Effector memory CD4-positive, alpha-beta T cell (primary cell): ENCODE measurements at regions not wholly inside any gene's neighbourhood (a gene's known extent, or its start where the extent isn't known, plus 50 kb on each side); places are given as distances from the start of the nearest gene placed in this dataset.

Experiments used
- DNase-seq, 3 donors: peaks; one replicate each; pipeline ENCODE4 v3.0.0-alpha.2; 2020
- H3K27ac ChIP-seq: 2 replicates; pipeline ENCODE4 v1.7.0; 2013; ENCODE audit warnings: mild to moderate bottlenecking, low read length, moderate library complexity; ENCODE audit not compliant: insufficient read depth, poor library complexity, severe bottlenecking
- H3K27me3 ChIP-seq: replicated peaks from 2 replicates; pipeline ENCODE4 v1.7.0; 2013; ENCODE audit warnings: mild to moderate bottlenecking, low read length; ENCODE audit not compliant: insufficient read depth, control insufficient read depth, poor library complexity, severe bottlenecking
- H3K36me3 ChIP-seq: 2 replicates; pipeline ENCODE4 v1.7.0; 2013; ENCODE audit warnings: mild to moderate bottlenecking, low read length, moderate library complexity; ENCODE audit not compliant: control insufficient read depth, insufficient read depth
- H3K4me1 ChIP-seq: 2 replicates; pipeline ENCODE4 v1.7.0; 2013; ENCODE audit warnings: low read length, mild to moderate bottlenecking; ENCODE audit not compliant: control insufficient read depth, insufficient read depth, poor library complexity, severe bottlenecking
- H3K4me3 ChIP-seq: 2 replicates; pipeline ENCODE4 v1.7.0; 2013; ENCODE audit warnings: low read length, low read depth, mild to moderate bottlenecking; ENCODE audit not compliant: insufficient read depth, poor library complexity, severe bottlenecking
- H3K9me3 ChIP-seq: 2 replicates; pipeline ENCODE4 v1.7.0; 2013; ENCODE audit warnings: mild to moderate bottlenecking, low read length, moderate library complexity; ENCODE audit not compliant: control insufficient read depth

DNA sequence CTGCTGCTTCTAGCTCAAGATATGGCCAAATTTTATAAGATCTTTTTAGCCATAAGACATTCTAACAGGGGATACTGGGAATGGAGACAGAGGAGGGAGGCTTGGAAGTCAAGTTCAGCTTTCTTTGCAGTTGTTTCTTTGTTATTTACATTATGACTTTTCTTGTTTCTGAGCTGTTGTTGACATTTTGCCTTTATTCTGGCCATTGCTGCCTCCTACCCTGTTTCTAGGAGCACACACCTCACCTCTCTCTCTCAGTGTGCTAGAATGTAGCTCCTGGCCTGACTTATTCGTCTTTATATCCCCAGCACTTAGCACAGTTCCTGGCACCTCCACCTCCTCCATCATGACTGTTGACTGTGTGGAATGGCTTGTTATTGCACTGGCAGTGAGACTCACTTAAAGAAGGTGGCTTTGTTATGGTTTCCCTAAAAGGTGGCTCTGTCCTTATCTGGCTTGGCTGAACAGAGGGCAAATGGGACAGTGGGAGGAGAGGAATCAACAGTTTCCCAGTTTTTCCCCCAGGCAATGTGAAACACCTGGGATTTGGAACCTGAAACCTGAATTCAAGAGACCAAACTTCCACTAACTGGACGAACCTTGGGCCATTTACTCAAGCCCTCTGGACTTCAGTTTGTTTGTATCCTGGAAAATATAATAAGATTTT is 76.1 kb upstream of the PPP2R5A start:
- Histone ChIP-seq H3K36me3 (no peaks in the 10 kb centered on the region), H3K4me3 (no peak overlapping the region), H3K9me3 (no peaks in the 10 kb centered on the region), H3K4me1 (no peaks in the 10 kb centered on the region), H3K27me3 (no peaks in the 10 kb centered on the region), H3K27ac (no peak overlapping the region)
- DNase-seq = no peak

DNA sequence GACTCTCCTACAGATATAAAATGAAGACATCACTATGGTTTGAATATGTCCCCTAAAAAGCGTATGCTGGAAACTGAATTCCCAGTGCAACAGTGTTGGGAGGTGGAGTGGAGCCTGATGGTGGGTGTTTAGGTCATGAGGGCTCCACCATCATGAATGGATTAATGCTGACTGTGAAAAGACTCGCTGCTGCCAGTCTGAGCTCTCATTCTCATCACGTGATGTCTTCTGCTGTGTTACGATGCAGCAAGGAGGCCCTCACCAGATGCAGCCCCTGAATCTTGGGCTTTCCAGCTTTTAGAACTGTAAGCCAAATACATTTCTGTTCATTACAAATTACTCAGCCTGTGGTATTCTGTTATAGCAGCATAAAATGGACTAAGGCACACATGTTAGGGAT is 73.8 kb upstream of the PPP2R5A start:
- Histone ChIP-seq H3K9me3 (no peaks in the 10 kb centered on the region), H3K4me1 (no peaks in the 10 kb centered on the region), H3K4me3 (no peak overlapping the region), H3K36me3 (no peaks in the 10 kb centered on the region), H3K27me3 (no peaks in the 10 kb centered on the region), H3K27ac (no peak overlapping the region)
- no peak for DNase-seq

DNA sequence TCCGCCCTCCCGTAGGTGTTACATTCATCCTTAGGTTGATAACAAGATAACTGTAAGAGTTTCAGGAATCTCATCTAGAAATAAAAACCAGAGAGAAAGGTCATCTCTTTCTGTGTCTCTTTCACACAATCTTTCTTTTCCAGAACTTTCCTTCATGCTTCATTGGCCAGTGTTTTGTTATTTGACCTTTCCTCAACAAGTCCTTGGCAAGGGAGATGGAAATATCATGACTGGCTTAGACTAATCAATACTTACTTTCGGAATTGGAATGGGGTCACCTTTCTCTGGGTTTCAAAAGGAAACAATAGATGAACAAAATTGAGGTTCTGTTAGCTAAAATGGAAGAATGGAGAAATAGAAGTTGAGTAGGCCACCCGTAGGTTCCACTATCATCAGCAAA is 72.9 kb upstream of the PPP2R5A start:
- no peak overlapping the region for H3K27ac ChIP-seq
- no peaks in the 10 kb centered on the region for H3K27me3 ChIP-seq
- H3K4me3 ChIP-seq = no peak overlapping the region
- no peaks in the 10 kb centered on the region for H3K36me3 ChIP-seq
- no peak for DNase-seq
- H3K9me3 ChIP-seq = no peaks in the 10 kb centered on the region
- no peaks in the 10 kb centered on the region for H3K4me1 ChIP-seq

DNA sequence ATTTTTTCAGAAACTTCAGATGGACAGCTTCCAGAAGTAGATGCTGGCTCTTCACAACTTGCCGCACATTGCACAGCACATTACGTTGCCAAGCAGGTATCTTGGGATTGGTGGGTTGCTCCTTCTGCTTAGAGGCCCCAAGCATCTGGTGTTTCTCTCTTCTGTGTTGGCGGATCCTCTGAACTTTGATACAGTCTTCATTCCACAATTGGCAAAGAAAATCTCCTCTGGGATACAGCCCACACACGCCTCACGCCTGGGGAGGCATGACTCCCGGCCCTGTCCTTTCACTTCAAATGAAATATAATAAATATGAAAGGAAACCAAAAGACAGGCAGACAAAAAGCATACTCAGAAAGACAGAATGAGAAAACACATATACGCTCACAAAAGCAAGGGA is 72.3 kb upstream of the PPP2R5A start:
- DNase-seq = no peak

DNA sequence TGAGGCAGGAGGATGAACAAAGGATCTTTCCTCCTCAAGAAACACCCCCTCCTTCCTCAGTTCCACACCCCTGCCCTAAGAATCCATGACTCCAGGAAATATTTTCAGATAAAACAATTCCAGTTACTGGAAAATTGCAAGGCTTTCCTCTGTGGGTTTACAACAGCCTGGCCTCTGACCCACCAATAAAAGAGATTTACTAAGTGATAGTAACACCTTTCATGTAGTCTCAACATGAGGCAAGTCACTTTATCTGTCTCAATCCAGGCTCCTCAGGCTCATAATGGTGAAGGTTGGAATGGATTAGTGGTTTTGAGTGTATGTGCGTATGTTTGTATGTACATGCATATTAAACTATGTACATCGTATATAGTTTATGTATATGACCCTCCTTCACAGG is 71.4 kb upstream of the PPP2R5A start:
- no peaks in the 10 kb centered on the region for H3K27me3 ChIP-seq
- no peak overlapping the region for H3K27ac ChIP-seq
- H3K9me3 ChIP-seq = no peaks in the 10 kb centered on the region
- no peak overlapping the region for H3K4me3 ChIP-seq
- H3K4me1 ChIP-seq = no peaks in the 10 kb centered on the region
- DNase-seq = no peak
- no peaks in the 10 kb centered on the region for H3K36me3 ChIP-seq

More for the DNA sequence above, 72.3 kb upstream of the PPP2R5A start:
- Histone ChIP-seq H3K36me3 (no peaks in the 10 kb centered on the region), H3K4me1 (no peaks in the 10 kb centered on the region), H3K27me3 (no peaks in the 10 kb centered on the region), H3K9me3 (no peaks in the 10 kb centered on the region), H3K4me3 (no peak overlapping the region), H3K27ac (no peak overlapping the region)

DNA sequence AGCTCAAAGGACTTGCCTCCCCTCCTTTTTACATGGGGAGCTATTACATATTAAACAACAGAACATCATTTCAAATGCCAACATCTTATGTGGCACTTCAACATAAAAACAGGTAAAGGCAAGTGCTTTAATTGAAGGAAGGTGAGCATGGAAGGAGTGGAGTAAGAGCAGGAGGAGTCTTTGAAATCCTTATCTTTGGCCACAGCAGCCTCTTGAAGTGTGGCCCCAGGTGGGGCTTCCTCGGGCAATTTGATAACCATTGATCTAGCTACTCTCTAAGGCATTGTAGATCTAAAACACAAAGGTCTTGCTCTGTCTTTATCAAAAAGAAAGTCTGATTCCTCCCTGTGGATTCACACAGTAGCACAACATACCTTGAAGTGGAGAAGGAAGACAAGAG is 70.9 kb upstream of the PPP2R5A start:
- H3K27me3 ChIP-seq = no peaks in the 10 kb centered on the region
- no peaks in the 10 kb centered on the region for H3K9me3 ChIP-seq
- no peak for DNase-seq

DNA sequence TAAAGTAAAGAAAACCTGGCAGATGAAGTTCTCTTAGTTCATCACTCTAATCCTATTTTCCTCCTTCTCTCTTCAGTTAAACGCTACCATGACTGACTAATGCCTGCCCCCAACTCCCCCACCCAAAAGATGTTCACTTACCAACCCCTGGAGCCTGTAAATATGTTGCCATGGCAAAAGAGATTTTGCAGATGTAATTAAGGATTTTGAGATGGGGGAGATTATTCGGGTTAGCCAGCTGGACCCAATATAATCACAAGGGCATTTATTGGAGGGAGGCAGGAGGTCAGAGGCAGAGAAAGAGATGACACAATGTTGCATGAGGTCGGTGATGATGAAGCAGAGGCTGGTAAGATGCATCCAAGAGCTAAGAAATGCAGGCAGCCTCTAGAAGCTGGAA is 69.3 kb upstream of the PPP2R5A start:
- Histone ChIP-seq H3K4me3 (no peak overlapping the region), H3K36me3 (no peaks in the 10 kb centered on the region), H3K9me3 (no peaks in the 10 kb centered on the region), H3K27me3 (no peaks in the 10 kb centered on the region), H3K27ac (no peak overlapping the region), H3K4me1 (no peaks in the 10 kb centered on the region)
- no peak for DNase-seq

More for the DNA sequence above, 70.9 kb upstream of the PPP2R5A start:
- H3K4me1 ChIP-seq = no peaks in the 10 kb centered on the region
- H3K4me3 ChIP-seq = no peak overlapping the region
- H3K36me3 ChIP-seq = no peaks in the 10 kb centered on the region
- no peak overlapping the region for H3K27ac ChIP-seq

DNA sequence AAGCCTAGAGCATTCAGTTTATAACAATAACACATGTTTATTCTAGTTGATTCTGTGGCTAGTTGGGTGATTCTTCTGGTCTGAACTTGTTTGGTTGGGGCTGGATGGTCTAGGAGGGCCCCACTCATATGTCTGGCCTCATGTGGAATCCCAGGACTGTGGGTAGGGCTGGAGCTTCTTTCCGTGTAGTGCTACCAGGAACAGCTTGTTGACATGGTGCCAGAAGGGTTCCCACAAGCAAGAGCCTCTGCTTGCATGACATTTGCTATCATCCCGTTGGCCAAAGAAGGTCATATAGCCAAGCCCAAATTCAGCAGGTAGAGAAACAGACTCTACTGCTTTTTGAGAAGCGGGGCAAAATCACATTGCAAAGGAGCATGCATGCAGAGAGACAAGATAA is 67.6 kb upstream of the PPP2R5A start:
- no peak for DNase-seq
- H3K27ac ChIP-seq = no peak overlapping the region
- H3K9me3 ChIP-seq = no peaks in the 10 kb centered on the region
- H3K4me3 ChIP-seq = no peak overlapping the region
- no peaks in the 10 kb centered on the region for H3K27me3 ChIP-seq
- H3K36me3 ChIP-seq = no peaks in the 10 kb centered on the region
- no peaks in the 10 kb centered on the region for H3K4me1 ChIP-seq

DNA sequence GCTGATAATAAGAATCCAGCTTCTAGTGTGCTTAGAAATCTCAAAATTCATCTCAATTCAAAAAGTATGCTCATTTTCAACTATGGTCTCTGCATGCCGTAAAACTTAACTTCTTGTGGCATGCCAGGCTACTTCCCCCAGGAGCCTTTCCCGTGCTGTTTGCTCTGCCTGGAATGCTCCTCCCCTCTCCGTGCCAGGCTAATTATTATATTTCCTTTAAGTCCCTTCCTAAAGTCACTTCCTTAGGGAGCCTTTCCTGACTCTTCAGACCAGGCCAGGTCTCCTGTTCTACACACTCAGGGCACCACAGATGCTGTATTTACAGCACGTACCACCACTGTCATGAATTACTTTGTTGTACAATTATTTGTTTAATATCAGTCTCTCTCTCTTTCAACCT is 67.1 kb upstream of the PPP2R5A start:
- no peaks in the 10 kb centered on the region for H3K36me3 ChIP-seq
- no peak overlapping the region for H3K27ac ChIP-seq
- DNase-seq = no peak
- no peaks in the 10 kb centered on the region for H3K9me3 ChIP-seq
- no peaks in the 10 kb centered on the region for H3K4me1 ChIP-seq
- H3K27me3 ChIP-seq = no peaks in the 10 kb centered on the region
- no peak overlapping the region for H3K4me3 ChIP-seq

DNA sequence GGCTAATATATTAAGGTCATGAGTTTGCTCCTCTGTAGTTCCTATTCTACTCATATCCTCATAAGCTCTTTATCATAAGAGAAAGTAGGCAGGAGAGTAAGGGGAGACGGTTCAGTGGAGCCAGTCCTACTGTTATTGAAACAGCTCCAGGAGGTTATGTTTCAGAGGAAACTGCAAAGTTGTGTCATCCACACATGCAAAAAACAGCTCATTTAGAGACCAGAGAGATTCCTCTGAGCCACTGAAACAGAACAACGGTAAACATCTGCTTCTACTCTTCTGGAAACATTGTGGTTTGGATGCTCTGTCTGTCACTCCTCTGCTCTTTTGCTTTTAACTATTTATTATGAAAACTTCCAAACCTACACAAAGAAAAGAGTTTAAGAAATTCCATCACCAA is 66.3 kb upstream of the PPP2R5A start:
- H3K27ac ChIP-seq = no peak overlapping the region
- H3K4me3 ChIP-seq = no peak overlapping the region
- H3K27me3 ChIP-seq = no peaks in the 10 kb centered on the region
- no peaks in the 10 kb centered on the region for H3K4me1 ChIP-seq
- no peaks in the 10 kb centered on the region for H3K9me3 ChIP-seq
- DNase-seq = no peak
- no peaks in the 10 kb centered on the region for H3K36me3 ChIP-seq
